ENCODE measurements at regions not wholly inside any gene's neighbourhood (a gene's known extent, or its start where the extent isn't known, plus 50 kb on each side); places are given as distances from the start of the nearest gene placed in this dataset.

DNA sequence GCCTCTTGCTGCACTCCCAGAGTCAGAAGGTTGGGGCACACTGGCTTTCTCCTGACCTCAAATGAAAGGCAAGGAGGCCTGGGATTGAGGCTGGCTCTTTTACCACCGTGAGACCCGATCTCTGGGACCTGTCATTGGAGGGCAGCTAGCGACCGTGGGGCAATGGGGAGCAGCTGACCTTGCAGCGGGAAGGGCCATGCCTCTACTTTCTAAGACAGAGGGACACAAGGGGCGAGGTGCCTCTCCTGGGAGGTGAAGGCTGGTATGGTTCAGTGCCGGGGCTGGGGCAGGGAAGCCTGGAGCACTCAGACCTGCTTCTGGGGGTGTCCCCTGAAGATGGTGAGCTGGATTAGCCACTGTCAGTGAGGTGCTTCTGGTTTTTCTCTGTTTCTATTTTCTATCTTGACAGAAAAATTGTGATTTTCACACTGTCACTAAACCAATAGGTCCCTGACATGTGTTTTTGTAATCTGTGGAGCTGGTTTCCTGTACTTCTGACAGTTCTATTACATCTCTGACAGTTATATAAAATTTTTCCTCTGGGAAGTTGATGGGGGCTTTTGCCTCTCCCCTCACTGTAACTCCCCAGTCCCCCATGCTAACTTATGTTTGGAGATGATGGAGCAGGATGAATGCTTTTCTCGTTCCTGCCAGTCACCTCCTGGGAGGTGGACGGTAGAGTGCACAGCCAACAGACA, 340.8 kb downstream of the RPS24 start:
- no peak for DNase-seq

DNA sequence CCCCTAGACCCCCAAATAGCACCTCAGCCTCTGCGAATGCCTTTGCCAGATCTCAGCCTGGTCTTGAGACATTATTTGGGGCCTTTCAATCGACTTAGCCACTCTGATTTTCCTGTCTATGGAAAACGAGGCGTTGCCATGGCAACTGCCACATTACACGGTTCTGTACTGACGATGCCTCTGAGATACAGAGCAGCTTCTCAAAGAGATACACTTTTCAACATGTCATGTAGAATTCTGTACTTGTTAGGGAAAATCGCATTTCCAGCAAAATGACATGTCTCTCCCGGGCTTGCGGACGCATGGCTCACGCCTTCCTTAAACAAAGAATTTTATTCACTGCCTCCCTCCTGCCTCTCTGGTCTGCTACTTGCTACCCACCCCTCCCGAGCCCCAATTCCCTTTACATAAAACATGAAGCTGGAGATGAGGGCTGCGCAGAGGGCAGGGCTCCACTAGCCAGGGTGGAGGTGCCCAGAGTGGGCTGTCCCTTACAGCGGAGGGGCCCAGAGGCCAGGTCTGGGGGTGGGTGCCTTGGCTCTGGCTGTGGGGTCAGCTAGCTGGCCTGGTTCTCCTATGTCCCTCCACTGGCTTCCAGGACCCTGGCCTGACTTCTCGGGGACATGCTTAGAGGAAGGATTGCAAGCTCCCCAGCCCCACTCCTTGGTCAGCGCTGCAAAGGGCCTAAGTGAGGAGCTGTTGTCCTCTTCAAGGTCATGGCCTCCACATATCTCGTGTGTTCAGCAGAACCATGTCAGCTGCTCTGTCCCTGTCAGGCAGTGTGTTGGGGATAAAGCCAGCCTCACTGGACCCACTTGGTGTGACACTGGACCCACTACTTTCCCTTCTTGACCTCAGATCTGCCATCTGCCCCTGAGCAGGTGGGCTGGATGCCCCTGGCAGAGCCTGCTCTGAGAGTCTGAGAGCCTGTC, 342.5 kb downstream of the RPS24 start:
- DNase-seq = no peak

DNA sequence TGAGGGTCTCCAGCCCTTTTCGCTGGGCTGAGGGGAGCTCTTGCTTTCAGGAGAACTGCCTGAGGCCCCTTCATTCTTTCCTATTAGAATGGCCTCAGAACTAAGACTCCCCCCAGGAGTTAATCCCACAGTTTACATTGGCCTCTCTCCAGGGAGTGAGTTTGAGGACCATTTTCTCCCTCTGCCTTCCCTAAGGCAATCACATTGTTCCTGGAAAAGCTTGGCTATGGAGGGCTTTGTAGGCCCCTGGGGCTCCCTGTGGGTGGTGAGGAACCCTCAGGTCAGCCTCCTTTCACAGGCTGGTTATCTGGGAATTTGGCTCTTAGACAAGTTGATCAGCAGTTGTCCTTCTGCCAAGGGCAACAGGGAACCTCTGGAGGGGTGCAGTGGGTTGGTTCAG, 343.7 kb downstream of the RPS24 start:
- DNase-seq = no peak

DNA sequence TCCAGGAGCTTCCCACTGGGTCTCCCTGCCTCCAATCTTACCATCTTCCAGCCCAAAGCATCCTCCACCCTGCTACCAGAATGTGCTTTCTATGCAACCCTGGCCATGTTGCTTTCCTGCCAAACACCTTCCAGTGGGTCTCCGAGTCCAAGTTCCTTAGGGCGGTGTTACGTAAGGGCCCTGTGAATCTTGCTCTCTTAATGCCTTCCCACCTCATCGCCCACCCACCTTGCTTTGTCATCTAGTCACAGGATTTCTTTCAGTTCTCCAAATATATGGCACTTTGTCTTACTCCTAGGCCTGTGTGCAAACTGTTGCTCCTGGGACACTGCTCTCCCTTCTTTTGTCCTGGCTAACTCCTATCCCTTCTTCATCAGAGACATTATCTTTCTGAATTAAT, 344.5 kb downstream of the RPS24 start:
- DNase-seq = no peak

DNA sequence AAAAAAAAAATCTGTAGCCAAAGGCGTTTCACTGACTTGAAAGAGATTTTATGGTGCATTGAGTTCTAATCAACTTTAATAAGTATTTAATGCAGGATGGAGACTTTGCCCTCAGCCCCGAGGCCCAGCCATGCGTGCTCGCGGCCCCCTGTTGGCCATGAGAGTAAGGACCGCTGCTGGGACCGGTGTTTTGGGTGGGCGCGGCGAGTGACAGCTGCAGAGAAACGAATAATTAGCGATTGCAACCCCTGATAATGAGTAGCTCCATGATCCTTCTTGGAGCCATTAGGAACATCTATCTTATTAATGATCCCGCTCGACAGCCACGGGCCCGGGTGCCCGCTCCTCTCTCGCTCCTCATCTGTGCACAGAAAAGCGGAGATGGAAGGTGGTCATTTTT, 347.4 kb downstream of the RPS24 start:
- DNase-seq = no peak

DNA sequence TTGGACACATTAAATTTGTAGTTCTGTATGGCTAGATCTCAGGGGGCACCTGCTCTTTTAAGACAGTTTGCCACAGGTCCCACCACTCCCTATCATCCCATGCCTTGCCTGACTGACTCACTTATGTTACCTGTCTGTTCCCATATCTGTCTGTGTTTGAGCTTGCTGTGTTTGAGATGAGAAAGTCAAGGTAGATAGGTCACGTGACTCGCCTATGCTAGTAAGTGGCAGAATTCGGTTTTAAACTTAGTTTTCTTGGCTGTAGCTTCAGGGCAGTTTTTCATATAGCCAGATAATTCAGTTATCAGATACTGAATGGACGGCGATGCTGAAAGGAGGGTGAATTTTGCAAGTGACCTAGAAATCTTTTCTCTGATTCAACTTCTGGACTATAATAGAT, 348.4 kb downstream of the RPS24 start:
- DNase-seq = no peak

DNA sequence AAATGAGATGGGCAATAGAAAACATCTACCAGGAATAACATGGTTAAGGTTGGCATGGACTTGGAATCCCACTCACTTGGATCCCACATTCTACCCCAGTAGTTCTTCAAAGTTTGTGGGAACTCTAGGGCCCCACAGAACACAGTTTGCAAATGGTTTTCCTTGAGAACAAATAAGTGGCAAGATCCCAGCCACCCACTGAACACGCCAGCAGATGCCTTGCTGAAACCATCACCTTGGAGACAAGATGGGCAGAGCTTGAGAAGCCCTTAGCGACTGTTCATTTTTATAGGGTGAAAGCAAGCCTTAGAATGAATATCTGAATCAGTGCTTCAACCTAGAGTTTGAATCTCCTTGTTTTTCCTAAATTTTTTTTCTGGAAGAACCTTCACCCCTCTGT, 349.1 kb downstream of the RPS24 start:
- DNase-seq = no peak

DNA sequence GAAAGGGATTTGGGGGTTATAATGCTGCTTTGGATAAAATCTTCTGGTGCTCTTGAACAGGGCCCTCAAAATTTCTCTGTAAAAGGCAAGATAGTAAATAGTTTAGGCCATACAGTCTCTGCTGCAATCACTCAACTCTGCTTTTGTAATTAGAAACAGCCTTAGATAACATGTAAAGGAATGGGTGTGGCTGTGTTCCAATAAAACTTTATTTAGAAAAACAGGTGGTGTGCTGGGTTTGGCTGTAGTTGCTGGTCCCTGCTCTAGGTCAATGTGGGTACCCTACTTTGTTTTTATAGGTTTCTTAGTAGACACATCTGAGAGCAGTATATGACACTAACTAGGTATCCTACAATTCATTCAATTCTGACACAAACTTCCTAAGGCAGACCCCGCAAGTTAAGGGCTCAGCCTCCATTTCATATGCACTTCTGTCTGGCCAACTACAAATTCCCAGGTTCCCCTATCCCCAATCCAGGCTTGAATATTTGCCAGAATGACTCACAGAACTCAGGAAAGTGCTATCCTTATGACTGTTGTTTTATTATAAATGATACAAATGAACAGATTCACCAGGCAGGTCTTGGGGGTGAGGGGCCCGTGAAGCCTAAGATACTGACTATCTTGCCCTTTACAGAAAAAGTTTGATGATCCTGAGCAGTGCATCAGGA, 349.9 kb downstream of the RPS24 start:
- DNase-seq = no peak

DNA sequence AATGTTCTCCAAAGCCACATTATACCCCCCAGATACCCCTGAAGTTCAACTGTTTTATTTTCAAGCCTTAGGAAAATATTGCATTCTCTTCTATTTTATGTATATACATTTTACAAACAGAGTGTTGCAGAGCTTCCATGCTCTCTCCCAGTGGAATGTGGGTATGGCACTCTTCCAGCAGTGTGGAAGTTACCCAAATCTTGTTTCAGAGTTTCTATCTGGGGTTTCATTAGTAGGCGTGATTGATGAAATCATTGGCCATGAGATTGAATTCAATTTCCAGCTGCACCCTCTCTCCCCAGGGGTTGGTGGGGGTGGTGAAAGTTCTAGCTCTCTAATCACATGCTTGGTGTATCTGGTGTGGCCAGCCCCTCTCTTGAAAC, 350.4 kb downstream of the RPS24 start:
- DNase-seq = no peak

DNA sequence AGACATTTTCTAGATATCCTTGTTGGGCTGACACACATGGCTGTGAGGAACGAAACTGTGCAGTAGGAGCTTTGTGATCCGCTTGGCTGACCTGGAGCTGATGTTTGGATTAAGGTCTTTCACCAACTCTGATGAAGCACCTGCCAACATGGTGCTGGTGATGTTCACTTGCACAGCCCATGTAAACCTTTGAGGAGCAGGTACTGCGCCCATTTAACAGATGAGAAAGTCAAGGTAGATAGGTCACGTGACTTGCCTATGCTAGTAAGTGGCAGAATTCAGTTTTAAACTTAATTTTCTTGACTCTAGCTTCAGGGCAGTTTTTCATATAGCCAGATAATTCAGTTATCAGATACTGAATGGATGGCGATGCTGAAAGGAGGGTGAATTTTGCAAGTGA, 351.9 kb downstream of the RPS24 start:
- no peak for DNase-seq

DNA sequence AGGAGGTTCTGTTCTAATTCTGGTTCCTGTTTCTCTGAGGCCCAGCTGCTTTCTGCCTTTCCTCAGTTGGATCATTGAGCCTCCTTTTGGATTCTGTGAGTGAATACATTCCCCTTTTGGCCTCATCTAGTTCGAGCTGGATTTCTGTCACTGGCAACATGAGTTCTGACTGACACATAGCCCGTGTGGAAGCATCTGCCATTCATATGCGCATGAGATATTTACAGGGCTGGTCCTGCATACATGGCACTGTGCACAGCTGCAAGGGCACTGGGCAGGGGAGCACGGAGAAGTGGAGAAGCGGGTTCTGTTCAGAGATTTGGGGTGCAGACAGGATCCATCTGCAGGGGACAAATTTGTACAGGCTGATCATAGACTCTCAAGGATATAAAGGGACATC, 352.8 kb downstream of the RPS24 start:
- DNase-seq = no peak

DNA sequence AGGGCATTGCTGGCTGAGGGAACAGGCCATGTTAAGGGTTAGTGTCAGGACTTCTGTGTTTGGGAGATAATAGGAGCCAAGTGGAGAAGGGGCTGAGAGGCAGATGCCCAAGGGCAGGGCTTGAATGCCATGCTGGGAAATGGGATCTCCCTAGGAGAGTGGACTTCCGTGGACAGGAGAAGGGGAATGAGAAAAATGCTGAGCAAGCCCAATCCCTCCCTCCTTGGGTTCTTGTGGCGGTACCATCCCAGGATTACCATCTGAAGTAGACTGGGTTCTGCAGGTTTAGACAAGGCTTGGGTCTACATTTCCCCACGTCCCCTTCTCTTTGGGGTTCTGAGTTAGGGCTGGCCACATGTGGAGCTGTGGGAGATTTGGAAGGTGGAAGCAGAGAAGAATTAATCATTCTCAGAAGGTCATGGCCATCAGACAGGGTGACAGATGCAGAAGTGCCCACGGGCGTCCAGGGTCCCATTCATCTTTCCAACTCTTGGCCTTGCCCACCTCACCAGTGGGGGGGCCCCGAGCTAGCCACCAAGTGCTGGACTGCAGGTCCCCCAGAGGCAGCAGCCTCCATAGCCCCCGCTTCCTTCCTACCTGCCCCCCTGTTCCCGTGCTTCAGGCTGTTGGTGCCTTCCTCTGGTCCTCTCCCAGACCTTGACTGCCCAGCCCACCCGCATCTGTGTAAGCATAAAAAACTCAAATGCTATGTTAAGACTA, 354.8 kb downstream of the RPS24 start:
- no peak for DNase-seq

DNA sequence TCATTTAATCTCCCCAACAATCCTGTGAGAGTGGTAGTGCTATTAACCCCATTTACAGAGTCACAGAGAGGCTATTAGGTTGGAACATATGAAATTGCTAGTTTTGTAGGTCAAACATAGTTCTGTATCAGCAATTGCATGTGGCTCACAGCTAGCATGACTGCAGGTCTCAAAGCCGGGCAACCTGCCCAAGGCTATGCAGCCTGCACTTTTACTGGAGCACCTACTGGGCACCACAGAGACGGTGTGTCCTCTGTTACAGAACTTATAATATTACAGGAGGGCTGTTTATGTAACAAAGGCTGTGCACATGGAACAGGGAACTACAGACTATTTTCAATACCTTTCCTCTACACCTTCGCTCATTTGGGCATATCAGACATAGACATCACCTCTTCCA, 355.8 kb downstream of the RPS24 start:
- DNase-seq = no peak

DNA sequence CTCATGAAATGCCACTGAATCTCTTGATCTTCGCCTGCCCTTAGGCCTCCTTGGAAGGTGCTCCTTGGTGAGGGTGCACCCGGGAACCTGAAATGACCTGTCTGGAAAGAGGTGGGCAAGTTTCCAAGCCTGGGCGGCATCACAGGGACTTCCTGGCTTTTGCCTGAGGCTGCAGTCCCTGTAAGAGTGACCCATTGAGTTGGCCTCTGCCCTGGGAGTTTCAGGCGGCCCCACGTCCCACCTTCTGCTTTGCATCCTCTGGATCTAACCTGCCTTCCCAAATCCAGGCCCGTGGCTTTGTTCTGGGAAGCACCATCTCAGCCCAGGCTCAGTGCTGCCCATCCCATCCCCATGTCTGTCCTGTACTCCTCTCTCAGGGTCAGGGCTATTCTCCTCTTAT, 356.4 kb downstream of the RPS24 start:
- DNase-seq = no peak

DNA sequence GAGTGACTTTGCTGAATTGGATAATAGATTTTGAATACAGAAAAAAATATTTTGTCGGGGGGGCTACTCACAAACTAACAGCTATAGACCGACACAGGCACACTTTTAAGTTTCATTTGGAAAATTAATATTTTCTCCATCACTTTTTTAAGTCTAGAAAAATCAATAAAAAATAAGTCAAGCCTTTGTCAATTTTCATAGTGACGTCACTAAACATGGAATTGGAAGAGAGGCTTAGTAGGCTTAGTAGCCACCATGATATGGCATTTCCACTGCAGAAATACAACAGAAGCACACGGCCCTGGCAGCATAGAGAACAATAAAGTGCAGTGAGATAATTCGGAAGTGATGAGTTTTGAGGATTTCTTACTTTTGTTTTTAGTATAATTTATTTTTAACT, 357.2 kb downstream of the RPS24 start:
- no peak for DNase-seq

DNA sequence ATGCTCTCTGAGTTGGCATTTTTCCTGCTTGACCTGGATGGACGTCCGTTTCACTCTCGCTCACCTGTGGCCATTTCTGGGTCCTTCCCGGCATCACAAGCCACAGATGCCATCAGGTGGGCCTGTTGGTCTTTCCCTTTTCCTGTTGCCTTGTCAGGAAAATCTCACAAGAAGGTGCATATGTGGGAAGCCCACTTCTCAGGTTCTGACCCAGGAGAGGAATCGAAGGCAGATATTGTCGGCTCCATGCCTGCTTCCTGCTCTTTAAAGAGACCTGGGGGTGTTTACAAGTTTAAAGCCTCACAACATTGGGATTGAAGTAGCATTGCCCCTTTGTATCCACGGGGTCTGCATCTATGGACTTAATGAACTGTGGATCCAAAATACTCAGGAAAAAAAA, 357.9 kb downstream of the RPS24 start:
- no peak for DNase-seq

DNA sequence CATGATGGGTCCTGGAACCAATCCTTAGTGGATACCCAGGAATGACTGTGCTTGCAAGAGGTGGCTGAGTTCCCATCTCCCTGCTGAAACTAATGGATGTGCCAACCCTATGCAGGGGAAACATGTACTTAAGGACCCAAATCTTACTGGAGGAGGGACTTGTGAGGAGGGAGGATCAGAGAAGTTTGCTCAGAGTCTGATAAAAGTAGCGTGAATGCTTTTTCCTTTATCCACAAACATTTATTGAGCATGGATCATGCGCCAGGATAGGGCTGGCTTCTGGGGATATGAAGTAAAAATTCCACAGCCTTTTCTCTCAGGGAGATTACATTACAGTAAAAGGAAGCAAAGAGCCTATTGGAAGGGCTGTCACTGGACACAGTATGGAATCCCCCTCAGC, 358.5 kb downstream of the RPS24 start:
- DNase-seq = no peak

DNA sequence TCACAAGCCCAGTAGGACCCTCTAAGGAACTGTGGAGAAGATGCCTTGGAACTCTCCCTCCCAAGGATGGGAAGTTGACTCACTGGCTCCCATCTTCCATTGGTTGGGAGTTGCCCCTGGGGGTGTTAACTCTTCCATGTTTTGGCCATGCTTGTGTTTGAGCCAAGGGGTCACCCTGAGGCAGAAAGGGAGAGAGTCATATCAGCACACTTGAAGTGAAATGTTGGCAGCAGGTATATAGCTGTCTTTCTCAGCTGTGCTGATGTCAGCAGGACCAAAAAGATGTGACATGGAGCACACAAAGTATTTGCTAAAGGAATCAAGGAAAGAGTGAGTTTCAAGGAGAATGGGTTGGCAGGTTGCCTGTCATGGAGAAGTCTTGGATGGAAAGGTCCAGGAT, 359.4 kb downstream of the RPS24 start:
- DNase-seq = no peak

DNA sequence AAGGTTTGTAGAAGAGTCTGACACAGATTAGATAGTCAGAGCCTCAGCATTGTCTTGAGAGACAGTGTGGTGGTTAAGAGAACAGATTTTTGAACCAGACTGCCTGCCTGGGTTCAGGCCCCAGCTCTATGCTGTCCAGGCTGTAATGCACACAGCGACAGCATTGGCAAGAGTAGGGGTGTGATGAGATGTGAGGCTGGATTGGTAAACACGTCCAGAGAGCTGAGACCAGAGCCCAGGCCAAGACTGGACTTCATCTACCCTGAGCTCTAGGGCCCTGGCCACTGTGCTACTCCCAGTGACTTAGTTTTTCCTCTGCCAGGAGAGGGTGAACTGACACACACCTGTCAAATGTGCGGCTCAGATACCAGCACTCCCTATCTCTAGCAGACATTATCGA, 360.4 kb downstream of the RPS24 start:
- DNase-seq = no peak

DNA sequence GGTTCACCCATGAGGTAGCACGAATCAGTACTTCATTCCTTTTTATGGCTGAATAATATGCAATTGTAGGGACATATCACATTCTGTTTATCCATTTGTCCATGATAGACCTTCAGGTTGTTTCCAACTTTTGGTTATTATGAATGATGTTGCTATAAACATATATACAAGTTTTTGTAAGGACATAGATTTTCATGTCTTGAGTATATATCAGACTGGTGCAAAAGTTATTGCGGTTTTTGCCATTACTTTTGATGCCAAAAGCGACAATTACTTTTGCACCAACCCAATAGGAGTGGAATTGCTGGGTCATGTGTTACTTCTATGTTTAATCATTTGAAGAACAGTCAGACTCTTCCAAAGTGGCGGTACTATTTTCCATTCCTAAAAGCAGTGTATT, 361.5 kb downstream of the RPS24 start:
- DNase-seq = no peak

DNA sequence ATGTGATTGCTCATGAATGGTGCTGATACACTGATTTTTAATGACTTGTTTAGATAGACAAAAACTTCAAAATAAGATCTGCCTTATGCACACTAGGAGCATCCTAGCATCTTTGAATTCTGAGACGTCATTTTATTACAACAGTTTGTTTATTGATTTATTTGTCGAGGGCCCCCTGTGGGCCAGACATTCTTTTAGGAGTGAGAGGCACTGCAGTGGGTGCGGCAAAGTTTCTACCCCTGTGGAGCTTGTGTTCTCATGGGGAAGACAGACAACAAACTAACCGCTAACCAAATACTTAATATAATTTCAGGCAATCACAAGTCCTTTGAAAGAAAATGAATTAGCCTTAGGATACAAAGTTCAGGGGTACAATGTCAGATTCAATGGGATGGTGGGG, 363.1 kb downstream of the RPS24 start:
- no peak for DNase-seq

DNA sequence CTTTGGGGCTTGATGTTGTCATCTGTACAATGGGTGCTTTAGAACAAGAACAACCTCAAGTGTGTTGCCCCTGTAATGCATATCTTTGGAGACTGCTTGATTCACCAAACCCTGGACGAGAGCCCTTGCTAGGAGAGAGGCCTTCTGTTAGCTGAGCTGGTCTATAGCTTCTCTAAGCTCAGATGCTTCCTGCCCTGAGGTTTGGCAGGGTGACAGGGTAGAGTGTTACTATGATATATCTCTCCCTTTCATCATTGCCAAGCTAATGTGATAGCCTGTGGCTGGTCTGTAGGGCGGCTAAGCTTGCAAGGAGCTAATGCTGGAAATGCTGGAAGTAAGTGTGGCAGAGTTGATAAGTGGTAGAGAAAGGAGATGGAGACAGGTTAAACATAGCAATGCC, 364.1 kb downstream of the RPS24 start:
- no peak for DNase-seq

DNA sequence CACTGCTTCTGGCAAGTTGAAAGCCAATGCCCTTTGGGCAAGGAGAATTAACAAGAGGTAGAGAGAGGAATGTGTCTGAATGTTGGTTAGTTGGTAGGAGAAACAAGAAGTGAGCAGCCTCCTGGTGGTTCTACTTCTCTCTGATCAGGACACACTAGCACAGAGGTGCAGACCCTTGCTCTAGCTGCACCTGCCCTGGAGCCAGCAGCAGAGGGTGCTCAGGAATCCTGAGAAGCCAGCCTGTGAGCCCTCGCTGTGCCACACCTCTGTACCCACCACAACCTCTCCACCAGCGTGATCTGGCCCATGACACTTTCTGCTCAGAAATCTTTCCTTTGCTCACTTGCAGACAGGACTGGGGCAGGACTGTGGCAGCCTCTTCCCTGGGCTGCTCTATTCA, 364.7 kb downstream of the RPS24 start:
- DNase-seq = no peak
